ENCODE measurements at regions not wholly inside any gene's neighbourhood (a gene's known extent, or its start where the extent isn't known, plus 50 kb on each side); places are given as distances from the start of the nearest gene placed in this dataset.

DNA sequence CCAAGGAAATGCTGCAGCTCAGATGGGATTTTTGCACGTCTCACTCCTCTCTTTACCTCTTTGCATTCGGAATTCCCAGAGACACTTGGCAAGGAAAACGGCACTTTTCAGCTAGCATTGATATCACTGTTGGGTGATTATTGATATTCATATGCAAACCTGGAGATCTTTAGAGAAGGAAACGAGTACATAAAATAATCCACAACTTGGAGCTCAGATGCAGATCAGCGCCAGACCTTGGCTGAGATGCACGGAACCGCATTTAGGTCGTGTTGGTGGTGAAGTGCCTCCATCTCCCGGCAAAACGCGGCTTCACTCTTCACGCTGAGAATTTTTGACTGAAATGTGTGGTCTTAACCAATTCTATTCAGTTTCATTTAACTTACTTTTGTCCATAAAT is 77.2 kb upstream of the ARHGEF7 start:
- no peak for DNase-seq

GRCh38 chr13:111036665-111037064 is 78.4 kb upstream of the ARHGEF7 start:
- DNase-seq = no peak

DNA sequence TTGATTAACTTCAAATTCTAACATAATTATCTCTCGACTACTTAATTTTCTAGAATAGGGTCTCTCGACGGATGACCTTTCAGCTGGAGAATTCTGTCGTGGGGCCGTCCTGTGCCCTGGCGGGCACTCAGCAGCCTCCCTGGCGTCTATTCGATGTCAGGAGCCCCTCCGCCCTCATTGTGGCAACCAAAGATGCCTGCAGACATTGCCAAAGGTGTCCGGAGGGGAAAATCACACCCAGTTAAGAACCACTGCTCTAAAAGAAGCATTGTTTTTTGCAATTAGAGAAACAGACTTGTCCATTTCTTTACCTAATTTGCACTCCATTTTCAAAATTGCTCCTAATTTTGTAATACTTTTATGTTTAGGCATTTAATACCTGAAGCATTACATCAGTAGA is 79.2 kb upstream of the ARHGEF7 start:
- DNase-seq = no peak

GRCh38 chr13:111034811-111035210 is 80.3 kb upstream of the ARHGEF7 start:
- DNase-seq = no peak

GRCh38 chr13:111033172-111034130 is 81.7 kb upstream of the ARHGEF7 start:
- no peak for DNase-seq

DNA sequence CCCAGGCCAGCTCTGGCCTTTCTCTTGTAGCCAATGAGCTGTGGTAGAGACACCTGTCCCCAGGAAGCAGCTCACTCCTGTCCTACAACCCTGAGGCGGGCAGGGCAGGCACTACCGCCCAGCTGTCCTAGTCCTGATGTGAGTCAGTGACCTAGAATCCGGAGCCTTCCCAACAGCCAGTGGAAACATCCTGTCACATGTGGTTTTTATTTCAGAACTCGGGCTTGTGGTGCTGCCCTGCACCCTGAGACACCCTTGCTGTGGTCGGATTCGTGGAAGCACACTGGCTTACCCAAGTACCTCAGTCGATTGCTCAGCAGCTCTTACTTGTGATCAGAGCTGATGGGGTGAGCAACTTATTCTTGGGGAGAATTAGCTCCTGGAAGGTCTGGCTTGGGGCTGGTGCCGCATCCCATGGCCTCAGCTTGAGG is 83.6 kb upstream of the ARHGEF7 start:
- no peak for DNase-seq

DNA sequence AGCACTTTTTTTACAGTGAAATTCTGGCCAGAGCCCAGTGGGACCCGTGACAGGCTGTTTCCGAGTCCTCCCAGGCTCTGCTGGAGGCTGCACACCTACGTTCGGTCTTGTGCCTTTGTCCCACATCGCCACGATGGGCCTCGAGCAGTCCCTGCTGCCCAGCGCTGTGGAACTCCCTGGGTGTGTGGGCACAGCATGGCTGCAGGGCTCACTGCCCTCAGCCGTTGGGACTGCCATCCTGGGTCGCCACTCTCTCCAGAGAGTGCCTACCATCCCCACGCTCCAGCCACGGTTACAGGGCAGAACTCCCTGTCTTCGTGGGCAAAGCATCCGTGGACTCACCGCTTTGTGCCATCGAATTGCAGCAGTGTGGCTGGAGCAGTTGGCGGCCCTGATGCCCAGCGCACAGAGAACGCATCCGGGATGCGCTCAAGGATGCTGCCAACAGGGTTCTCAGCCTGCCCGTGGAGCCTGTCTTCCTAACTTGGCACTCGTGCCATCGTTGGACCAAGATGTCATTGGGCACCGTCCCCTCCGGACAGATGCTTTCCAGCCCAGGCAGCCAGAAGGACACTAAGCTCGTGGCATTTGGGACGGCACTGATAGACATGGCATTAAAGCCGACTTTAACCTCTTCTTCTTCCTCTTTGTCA is 85.0 kb upstream of the ARHGEF7 start:
- no peak for DNase-seq

GRCh38 chr13:111027458-111028439 is 87.4 kb upstream of the ARHGEF7 start:
- no peak for DNase-seq

- no peak for DNase-seq
Observed at GRCh38 chr13:111025310-111025709, 89.8 kb upstream of the ARHGEF7 start.

DNA sequence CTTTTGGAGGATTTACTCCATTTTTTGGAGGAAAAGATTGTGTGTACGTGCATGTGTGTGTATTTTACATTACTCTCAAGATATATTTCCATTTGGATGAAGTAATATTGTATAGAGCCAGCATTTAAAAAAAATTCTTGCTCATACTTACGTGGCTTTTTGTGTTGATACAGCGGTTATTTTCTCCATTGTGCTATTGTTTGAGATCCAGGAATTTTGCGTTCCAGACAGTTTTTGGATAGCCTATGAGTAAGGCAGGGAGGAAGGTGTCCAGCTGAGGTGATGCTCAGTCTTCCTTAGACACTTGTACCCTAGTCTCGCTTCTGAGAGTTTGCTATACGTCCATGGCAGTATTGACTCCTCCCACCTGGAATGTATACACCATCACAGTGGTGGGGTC is 92.2 kb upstream of the ARHGEF7 start:
- no peak for DNase-seq

GRCh38 chr13:111022241-111022640 is 92.9 kb upstream of the ARHGEF7 start:
- DNase-seq = no peak

DNA sequence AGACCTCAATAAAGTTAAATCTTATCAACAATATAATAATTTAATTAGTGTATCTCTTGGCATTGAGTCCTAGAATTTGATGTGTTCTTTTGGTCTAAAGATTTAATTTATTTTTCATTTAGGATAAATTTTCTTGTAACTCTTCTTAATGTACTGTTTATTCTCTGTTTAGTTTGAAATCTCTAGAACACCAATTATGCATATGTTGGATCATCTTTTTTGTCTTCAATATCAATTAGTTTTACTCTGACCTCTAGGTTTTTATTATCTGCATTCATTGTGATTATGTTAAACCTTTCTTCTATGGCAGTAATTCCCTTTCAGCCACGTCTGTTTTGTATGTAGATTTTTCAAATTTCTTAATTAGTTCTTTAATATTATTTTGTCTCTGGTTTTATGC is 93.8 kb upstream of the ARHGEF7 start:
- DNase-seq = no peak

DNA sequence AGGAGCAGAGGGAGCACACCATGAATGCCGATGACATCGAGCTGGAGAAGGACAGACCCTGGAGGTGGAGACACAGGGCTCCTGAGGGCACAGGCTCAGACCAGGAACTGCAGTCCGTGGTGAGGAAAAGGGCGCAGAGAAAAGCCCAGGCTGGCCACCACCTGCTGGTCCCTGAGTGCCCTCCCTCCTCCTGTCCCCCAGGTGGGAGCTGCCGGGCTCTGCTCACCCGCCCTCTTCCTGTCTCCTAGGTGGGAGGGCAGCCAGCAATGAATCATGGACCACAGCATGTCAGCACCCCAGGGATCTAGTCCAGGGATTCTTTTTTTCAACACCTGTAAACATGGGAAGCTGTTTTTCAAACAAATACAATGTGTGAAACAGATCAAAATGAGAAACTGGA is 94.6 kb upstream of the ARHGEF7 start:
- DNase-seq = no peak

DNA sequence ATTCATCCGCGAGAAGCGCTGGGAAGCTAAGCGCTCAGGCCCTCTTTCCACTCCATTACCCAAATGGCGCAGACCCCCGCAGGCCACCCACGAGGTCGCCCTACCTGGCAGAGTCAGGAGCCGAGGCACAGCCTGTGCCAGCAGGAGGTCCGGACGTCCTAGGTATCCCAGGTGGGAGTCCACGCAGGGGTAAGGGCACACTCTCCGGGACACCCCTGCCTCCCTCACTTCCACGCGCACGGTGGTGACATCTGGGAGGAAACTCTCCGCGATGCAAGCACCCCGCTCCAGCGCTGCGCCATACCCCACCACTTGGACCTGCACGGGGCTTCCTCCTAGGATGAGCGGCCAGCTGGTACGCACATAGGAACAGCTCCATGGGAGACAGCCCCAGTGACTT is 95.1 kb upstream of the ARHGEF7 start:
- no peak for DNase-seq

DNA sequence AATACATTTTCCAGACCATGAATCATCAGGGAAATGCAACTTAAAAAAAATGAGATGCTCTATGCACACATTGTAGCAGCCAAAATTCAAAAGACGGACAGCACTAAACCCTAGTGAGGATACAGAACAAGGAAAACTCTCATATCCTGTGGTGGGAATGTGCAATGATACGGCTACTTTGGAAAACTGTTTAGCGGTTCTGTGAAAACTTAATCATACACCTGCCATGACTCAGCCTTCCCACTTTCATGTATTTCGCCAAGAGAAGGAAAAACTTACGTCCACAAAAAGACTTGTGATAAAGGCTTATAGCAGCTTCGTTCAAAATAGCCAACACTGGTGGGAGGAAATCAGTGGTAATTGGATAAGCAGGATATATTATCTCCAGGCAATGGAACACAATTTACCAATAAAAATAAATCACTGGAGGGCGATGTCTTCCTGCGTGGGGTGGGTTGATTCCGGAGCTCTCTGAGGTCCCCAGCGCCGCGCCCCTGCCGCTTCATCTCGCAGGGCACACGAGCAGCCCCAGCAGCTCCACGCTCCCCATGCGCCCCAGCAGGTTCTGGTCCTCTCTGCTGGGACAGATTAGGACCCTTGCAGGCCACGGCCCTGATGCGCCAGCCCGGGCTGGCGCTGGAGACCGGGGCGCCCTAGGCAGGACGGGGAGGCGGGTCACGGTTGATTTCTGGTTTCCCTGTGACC is 97.2 kb upstream of the ARHGEF7 start:
- no peak for DNase-seq

- DNase-seq = no peak
Observed at GRCh38 chr13:111013196-111013595, 98.3 kb upstream of the ANKRD10 start.

DNA sequence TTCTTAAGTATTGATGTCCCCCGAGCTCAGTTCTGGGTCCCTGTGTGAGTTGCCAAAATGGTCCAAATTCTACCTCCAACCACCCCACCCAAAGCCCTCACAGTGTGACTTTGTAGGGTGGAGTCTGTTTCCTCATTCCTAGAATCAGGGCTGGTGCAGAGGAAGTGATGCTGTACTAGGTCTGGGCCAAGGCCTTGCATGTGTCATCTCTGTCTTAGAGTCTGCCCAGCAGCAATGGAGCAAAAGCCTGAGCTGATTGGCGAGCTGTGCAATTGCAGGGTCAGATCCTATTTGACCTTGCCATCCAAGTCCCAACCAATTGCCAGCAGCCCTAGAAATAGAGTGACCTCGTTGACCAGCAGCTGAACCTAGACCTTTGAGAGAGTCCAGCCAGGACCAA is 97.0 kb upstream of the ANKRD10 start:
- DNase-seq = no peak

- no peak for DNase-seq
Observed at GRCh38 chr13:111008351-111008750, 93.5 kb upstream of the ANKRD10 start.

GRCh38 chr13:111007209-111007608 is 92.3 kb upstream of the ANKRD10 start:
- DNase-seq = no peak

DNA sequence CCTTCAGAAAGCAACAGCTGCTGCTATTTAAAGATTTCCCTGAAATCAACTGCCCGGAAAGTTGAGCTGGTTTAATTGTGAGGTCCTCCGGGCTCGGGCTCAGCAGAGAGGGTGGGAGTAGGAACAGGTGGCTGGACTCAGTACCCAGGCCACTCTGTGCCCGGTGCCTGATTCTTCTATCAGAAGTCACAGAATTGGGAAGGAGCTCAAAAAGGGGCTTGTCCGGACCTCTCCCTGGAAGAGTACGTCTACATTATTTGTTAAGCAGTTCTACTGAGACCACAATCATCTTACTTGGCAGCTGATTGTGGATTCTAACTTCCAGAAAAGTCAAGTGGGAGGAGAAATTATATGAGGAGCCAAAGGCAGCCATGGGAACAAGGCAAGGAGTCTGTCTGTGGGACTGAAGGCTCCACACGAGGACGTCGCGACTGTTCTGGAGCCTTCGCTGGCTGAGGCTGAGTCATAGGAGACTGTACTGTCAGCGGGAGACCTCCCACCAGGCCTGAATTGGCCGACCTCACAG is 91.7 kb upstream of the ANKRD10 start:
- DNase-seq = no peak

- no peak for DNase-seq
Observed at GRCh38 chr13:111005808-111006505, 91.1 kb upstream of the ANKRD10 start.

GRCh38 chr13:111005364-111005763 is 90.5 kb upstream of the ANKRD10 start:
- no peak for DNase-seq
